ENCODE measurements at regions not wholly inside any gene's neighbourhood (a gene's known extent, or its start where the extent isn't known, plus 50 kb on each side); places are given as distances from the start of the nearest gene placed in this dataset.
"Not testable (repeated sequence)": the region's sequence is repeated elsewhere in the genome, so short reads cannot be mapped to it uniquely, and the experiment has no call there.

- no peaks in the 10 kb centered on the region; the same call in 1 of the 2 replicates for H3K36me3 Mint-ChIP-seq (ENCODE audit: low read depth)
- DNase-seq, result no peak
- no peak overlapping the region for H3K27ac Mint-ChIP-seq
- H3K4me3 Mint-ChIP-seq, result no peak overlapping the region
- H3K4me1 Mint-ChIP-seq (ENCODE audit: low read depth), result no peaks in the 10 kb centered on the region
- peaks cover 52% of the 10 kb centered on the region for H3K9me3 Mint-ChIP-seq
- no peaks in the 10 kb centered on the region; the same call in 1 of the 2 replicates for H3K27me3 Mint-ChIP-seq (ENCODE audit: insufficient read depth)
- TF ChIP-seq, protein P1, sequence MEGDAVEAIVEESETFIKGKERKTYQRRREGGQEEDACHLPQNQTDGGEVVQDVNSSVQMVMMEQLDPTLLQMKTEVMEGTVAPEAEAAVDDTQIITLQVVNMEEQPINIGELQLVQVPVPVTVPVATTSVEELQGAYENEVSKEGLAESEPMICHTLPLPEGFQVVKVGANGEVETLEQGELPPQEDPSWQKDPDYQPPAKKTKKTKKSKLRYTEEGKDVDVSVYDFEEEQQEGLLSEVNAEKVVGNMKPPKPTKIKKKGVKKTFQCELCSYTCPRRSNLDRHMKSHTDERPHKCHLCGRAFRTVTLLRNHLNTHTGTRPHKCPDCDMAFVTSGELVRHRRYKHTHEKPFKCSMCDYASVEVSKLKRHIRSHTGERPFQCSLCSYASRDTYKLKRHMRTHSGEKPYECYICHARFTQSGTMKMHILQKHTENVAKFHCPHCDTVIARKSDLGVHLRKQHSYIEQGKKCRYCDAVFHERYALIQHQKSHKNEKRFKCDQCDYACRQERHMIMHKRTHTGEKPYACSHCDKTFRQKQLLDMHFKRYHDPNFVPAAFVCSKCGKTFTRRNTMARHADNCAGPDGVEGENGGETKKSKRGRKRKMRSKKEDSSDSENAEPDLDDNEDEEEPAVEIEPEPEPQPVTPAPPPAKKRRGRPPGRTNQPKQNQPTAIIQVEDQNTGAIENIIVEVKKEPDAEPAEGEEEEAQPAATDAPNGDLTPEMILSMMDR (IDR thresholded peaks at IDR 0.05), result no peak
These were observed 536.5 kb upstream of the CDH10 start for GRCh38 chr5:25181249-25181648.

- H3K9me3 Mint-ChIP-seq, result peaks cover 29% of the 10 kb centered on the region
- H3K27me3 Mint-ChIP-seq (ENCODE audit: insufficient read depth); H3K4me3 Mint-ChIP-seq; H3K36me3 Mint-ChIP-seq (ENCODE audit: low read depth); DNase-seq; H3K4me1 Mint-ChIP-seq (ENCODE audit: low read depth); H3K27ac Mint-ChIP-seq: not testable (repeated sequence)
These were observed 517.8 kb upstream of the CDH10 start for GRCh38 chr5:25162616-25163015.

- H3K9me3 Mint-ChIP-seq, result peaks cover 33% of the 10 kb centered on the region
These were observed 516.1 kb upstream of the CDH10 start for GRCh38 chr5:25160891-25161290.

GRCh38 chr5:25150819-25151218, 506.0 kb upstream of the CDH10 start:
- Mint-ChIP-seq H3K36me3 (ENCODE audit: low read depth) (no peaks in the 10 kb centered on the region), H3K4me3 (no peak overlapping the region), H3K27me3 (ENCODE audit: insufficient read depth) (peaks cover 2% of the 10 kb centered on the region; the same call in 1 of the 2 replicates), H3K9me3 (peaks cover 32% of the 10 kb centered on the region), H3K4me1 (ENCODE audit: low read depth) (no peaks in the 10 kb centered on the region), H3K27ac (no peak overlapping the region)
- TF ChIP-seq, protein P1 (IDR thresholded peaks at IDR 0.05), result no peak
- DNase-seq, result no peak

More at GRCh38 chr5:25160891-25161290, 516.1 kb upstream of the CDH10 start:
- Mint-ChIP-seq H3K27ac (no peak overlapping the region), H3K27me3 (ENCODE audit: insufficient read depth) (no peaks in the 10 kb centered on the region; the same call in 1 of the 2 replicates), H3K36me3 (ENCODE audit: low read depth) (no peaks in the 10 kb centered on the region), H3K4me3 (no peak overlapping the region), H3K4me1 (ENCODE audit: low read depth) (no peaks in the 10 kb centered on the region)
- TF ChIP-seq, protein P1 (IDR thresholded peaks at IDR 0.05), result no peak
- no peak for DNase-seq

- peaks cover 40% of the 10 kb centered on the region for H3K9me3 Mint-ChIP-seq
- no peaks in the 10 kb centered on the region; the same call in 1 of the 2 replicates for H3K36me3 Mint-ChIP-seq (ENCODE audit: low read depth)
- no peak for DNase-seq
- H3K4me1 Mint-ChIP-seq (ENCODE audit: low read depth), result no peaks in the 10 kb centered on the region
- H3K27me3 Mint-ChIP-seq (ENCODE audit: insufficient read depth), result no peaks in the 10 kb centered on the region; the same call in 1 of the 2 replicates
- no peak overlapping the region for H3K4me3 Mint-ChIP-seq
- TF ChIP-seq, protein P1 (IDR thresholded peaks at IDR 0.05), result no peak
- H3K27ac Mint-ChIP-seq, result no peak overlapping the region
These were observed 483.8 kb upstream of the CDH10 start for GRCh38 chr5:25128606-25129005.

DNA sequence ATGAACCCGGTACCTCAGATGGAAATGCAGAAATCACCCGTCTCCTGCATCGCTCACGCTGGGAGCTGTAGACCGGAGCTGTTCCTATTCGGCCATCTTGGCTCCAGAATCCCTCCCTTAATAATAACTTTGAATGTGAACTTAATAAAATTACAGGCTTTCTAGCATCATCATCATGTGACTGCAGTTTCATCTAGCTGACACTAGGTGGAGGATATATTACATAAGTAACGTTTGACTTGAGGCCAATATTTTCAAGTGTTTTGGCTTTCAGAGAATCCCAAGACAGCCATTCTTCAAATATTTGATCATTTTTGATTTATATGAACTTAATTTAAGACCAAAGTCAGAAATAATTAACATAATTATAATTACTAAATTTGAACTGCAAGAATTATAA, 474.9 kb upstream of the CDH10 start:
- Mint-ChIP-seq H3K27me3 (ENCODE audit: insufficient read depth) (no peaks in the 10 kb centered on the region), H3K9me3 (peaks cover 23% of the 10 kb centered on the region), H3K4me3 (no peak overlapping the region), H3K36me3 (ENCODE audit: low read depth) (no peaks in the 10 kb centered on the region), H3K27ac (no peak overlapping the region), H3K4me1 (ENCODE audit: low read depth) (no peaks in the 10 kb centered on the region)
- TF ChIP-seq, protein P1 (IDR thresholded peaks at IDR 0.05), result peak; percentile 65
- DNase-seq, result no peak
